HG02884 (cell line): ENCODE measurements at regions not wholly inside any gene's neighbourhood (a gene's known extent, or its start where the extent isn't known, plus 50 kb on each side); places are given as distances from the start of the nearest gene placed in this dataset.

ENCODE experiments used
- ATAC-seq: cut with Tn5 transposase; IDR thresholded peaks from one replicate; pipeline ENCODE4 v1.9.1; 2021; ENCODE audit warnings: mild to moderate bottlenecking, moderate library complexity; ENCODE audit not compliant: unreplicated experiment

GRCh38 chr12:90064852-90065801 is 356.5 kb upstream of the ATP2B1 start:
- peak; percentile 47 for ATAC-seq

GRCh38 chr12:90062799-90063198 is 354.2 kb upstream of the ATP2B1 start:
- ATAC-seq, result no peak

GRCh38 chr12:90061809-90062208 is 353.2 kb upstream of the ATP2B1 start:
- ATAC-seq, result no peak

GRCh38 chr12:90060031-90060430 is 351.4 kb upstream of the ATP2B1 start:
- ATAC-seq, result no peak

- ATAC-seq, result no peak
Observed at GRCh38 chr12:90058704-90059103, 350.1 kb upstream of the ATP2B1 start.

- ATAC-seq, result no peak
Observed at GRCh38 chr12:90055071-90055470, 346.4 kb upstream of the ATP2B1 start.

- ATAC-seq, result no peak
Observed at GRCh38 chr12:90048918-90049317, 340.3 kb upstream of the ATP2B1 start.

- no peak for ATAC-seq
Observed at GRCh38 chr12:90045559-90045958, 336.9 kb upstream of the ATP2B1 start.

GRCh38 chr12:90044069-90044468 is 335.4 kb upstream of the ATP2B1 start:
- no peak for ATAC-seq

GRCh38 chr12:90042920-90043641 is 334.4 kb upstream of the ATP2B1 start:
- ATAC-seq, result no peak

GRCh38 chr12:90038289-90038688 is 329.7 kb upstream of the ATP2B1 start:
- ATAC-seq, result no peak

- ATAC-seq, result no peak
Observed at GRCh38 chr12:90037740-90038139, 329.1 kb upstream of the ATP2B1 start.

- ATAC-seq, result no peak
Observed at GRCh38 chr12:90036637-90037036, 328.0 kb upstream of the ATP2B1 start.

GRCh38 chr12:90030726-90031125 is 322.1 kb upstream of the ATP2B1 start:
- no peak for ATAC-seq

GRCh38 chr12:90029317-90029716 is 320.7 kb upstream of the ATP2B1 start:
- ATAC-seq, result no peak

GRCh38 chr12:90028635-90029051 is 320.0 kb upstream of the ATP2B1 start:
- ATAC-seq, result no peak

- ATAC-seq, result no peak
Observed at GRCh38 chr12:90027889-90028634, 319.4 kb upstream of the ATP2B1 start.

GRCh38 chr12:90027041-90027440 is 318.4 kb upstream of the ATP2B1 start:
- ATAC-seq, result no peak

GRCh38 chr12:90026516-90026915 is 317.9 kb upstream of the ATP2B1 start:
- no peak for ATAC-seq

GRCh38 chr12:90024262-90024661 is 315.6 kb upstream of the ATP2B1 start:
- no peak for ATAC-seq

- ATAC-seq, result no peak
Observed at GRCh38 chr12:90023207-90023900, 314.7 kb upstream of the ATP2B1 start.
